Body of pancreas (tissue), 4 donors: ENCODE measurements at regions not wholly inside any gene's neighbourhood (a gene's known extent, or its start where the extent isn't known, plus 50 kb on each side); places are given as distances from the start of the nearest gene placed in this dataset.

Experiments used
- ATAC-seq: fragments of 150-250 bp; one replicate; pipeline ENCODE4 v1.9.1; 2016
- DNase-seq, 4 donors: peaks; one replicate each; pipeline ENCODE4 v3.0.0-alpha.2; 2019
- H3K27ac ChIP-seq, 4 donors: fragments of 200-600 bp; sonication (generic); 1 replicate in 3 of 4; 2 replicates in 1 of 4; pipeline versions ENCODE4 v1.5.1 to v1.6.1; 2016 to 2019; ENCODE audit warnings: mild to moderate bottlenecking in 1 of 4, mixed read lengths in 1 of 4, moderate library complexity in 1 of 4
- H3K27me3 ChIP-seq, 2 donors: fragments of 200-600 bp; sonication (generic); one replicate each; pipeline ENCODE4 v1.6.0; 2016; ENCODE audit warnings: mild to moderate bottlenecking in 1 of 2
- H3K36me3 ChIP-seq, 2 donors: fragments of 200-600 bp; sonication (generic); replicated peaks in 1 of 2; 2 replicates each; pipeline ENCODE4 v1.5.1; 2016; ENCODE audit warnings: low read depth in 2 of 2; ENCODE audit not compliant: insufficient read depth in 1 of 2
- H3K4me1 ChIP-seq: fragments of 200-600 bp; sonication (generic); one replicate; pipeline ENCODE4 v1.6.0; 2016
- H3K4me3 ChIP-seq, 2 donors: fragments of 200-600 bp; sonication (generic); 1 replicate in 1 of 2; 2 replicates in 1 of 2; pipeline ENCODE4 v1.5.1; 2016 to 2019
- H3K9me3 ChIP-seq, 3 donors: fragments of 200-600 bp; sonication (generic); 1 replicate in 2 of 3; 2 replicates in 1 of 3; pipeline ENCODE4 v1.5.1; 2016
- POLR2A ChIP-seq, 3 donors: fragments of 450-650 bp; IDR thresholded peaks; one replicate each; pipeline ENCODE4 v1.6.1; 2016; ENCODE audit warnings: antibody characterized with exemption in 3 of 3, mild to moderate bottlenecking in 2 of 3
- WGBS, 2 donors: methylation state at CpG; one replicate each; pipeline ENCODE4 v1.1.5; 2017; 5-methylcytosine and 5-hydroxymethylcytosine counted together
- intact Hi-C: fragments of 100-400 bp; cut with DNase I; formaldehyde crosslinking; loops from one replicate; pipeline ENCODE4 v1.15.1; 2023
- TF ChIP-seq, protein P1 (sequence below), 7 experiments: fragments of 450-650 bp in 4 of 7; fragments of 200-600 bp in 3 of 7; sonication (generic) in 3 of 7; IDR thresholded peaks; one replicate each; pipeline ENCODE4 v1.5.1; 2016 to 2019; ENCODE audit warnings: antibody characterized with exemption in 7 of 7

DNA sequence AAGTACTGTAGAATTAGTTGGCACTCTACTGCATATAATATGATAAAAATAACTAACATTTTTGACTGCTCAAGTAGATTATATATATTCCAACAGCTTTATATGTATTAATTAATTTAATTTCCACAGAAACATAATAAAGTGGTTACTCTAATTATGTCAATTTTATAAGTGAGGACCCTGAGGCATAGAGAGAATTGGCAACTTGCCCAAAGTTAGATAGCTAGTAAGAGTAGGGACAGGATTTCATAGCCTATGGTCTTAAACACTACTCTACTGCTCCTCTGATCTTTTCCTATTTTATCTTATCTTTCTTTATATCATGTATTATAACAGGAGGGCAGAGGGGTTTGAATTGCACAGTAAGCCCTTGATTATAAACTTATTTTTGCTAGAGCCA, 418.7 kb upstream of the SGO1 start:
- H3K4me1 ChIP-seq: no peaks in the 10 kb centered on the region
- H3K4me3 ChIP-seq: no peak overlapping the region
- H3K36me3 ChIP-seq: no peaks in the 10 kb centered on the region
- H3K27me3 ChIP-seq: no peaks in the 10 kb centered on the region
- intact Hi-C loops: no loop called here
- DNase-seq (no peak), ATAC-seq (no peak)
- no peaks in the 10 kb centered on the region for H3K9me3 ChIP-seq
- no peak overlapping the region for H3K27ac ChIP-seq
- TF ChIP-seq, protein P1, sequence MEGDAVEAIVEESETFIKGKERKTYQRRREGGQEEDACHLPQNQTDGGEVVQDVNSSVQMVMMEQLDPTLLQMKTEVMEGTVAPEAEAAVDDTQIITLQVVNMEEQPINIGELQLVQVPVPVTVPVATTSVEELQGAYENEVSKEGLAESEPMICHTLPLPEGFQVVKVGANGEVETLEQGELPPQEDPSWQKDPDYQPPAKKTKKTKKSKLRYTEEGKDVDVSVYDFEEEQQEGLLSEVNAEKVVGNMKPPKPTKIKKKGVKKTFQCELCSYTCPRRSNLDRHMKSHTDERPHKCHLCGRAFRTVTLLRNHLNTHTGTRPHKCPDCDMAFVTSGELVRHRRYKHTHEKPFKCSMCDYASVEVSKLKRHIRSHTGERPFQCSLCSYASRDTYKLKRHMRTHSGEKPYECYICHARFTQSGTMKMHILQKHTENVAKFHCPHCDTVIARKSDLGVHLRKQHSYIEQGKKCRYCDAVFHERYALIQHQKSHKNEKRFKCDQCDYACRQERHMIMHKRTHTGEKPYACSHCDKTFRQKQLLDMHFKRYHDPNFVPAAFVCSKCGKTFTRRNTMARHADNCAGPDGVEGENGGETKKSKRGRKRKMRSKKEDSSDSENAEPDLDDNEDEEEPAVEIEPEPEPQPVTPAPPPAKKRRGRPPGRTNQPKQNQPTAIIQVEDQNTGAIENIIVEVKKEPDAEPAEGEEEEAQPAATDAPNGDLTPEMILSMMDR (IDR thresholded peaks at IDR 0.05): no peak
- no peak for TF ChIP-seq POLR2A (IDR thresholded peaks at IDR 0.05)

DNA sequence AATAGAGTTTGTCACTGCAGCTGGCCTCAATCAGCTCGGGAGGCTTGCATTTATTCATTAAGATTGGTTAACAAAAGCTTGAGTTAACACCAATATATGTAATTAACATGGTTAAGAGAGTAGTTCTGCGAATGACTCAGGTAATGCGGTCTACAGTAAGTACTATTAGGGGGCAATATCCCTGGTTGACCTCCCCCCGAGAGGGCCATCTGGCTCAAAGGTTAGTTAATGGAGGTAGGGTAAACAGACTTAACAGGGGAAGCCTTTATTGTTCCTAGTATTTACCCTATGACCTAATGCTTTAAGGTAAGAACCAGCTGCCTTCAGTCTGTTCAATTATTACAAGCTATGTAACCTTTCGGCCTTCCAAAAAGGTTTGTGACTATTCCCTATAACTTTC, 403.3 kb upstream of the SGO1 start:
- H3K4me3 ChIP-seq: no peak overlapping the region
- DNase-seq (no peak), ATAC-seq (no peak)
- no peaks in the 10 kb centered on the region for H3K9me3 ChIP-seq
- intact Hi-C loops: no loop called here
- no peaks in the 10 kb centered on the region for H3K4me1 ChIP-seq
- 81 to 86% methylated on average over 5 of the region's 5 CpGs for WGBS, 2 donors
- H3K36me3 ChIP-seq: no peaks in the 10 kb centered on the region
- TF ChIP-seq, protein P1 (IDR thresholded peaks at IDR 0.05): no peak
- TF ChIP-seq POLR2A (IDR thresholded peaks at IDR 0.05): no peak
- H3K27ac ChIP-seq: no peak overlapping the region
- H3K27me3 ChIP-seq: no peaks in the 10 kb centered on the region

DNA sequence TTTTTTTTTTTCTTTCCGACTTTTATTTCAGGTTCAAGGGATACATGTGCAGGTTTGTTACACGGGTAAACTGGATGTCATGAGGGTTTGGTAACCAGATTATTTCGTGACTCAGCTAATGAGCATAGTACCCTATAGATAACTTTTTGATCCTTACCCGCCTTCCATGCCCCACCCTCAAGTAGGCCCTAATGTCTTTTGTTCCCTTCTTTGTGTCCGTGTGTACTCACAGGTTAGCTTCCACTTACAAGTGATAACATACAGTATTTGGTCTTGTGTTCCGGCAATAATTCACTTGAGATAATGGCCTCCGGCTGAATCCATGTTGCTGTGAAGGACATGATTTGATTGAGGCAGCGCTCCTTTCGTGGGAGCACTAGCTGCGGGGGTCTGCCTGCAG, 402.8 kb upstream of the SGO1 start:
- TF ChIP-seq, protein P1 (IDR thresholded peaks at IDR 0.05): no peak
- no peak for TF ChIP-seq POLR2A (IDR thresholded peaks at IDR 0.05)
- no peak overlapping the region for H3K4me3 ChIP-seq
- intact Hi-C loops: no loop called here
- WGBS, 2 donors: 84 to 87% methylated on average over 10 of the region's 10 CpGs
- ATAC-seq: no peak
- H3K27me3 ChIP-seq: no peaks in the 10 kb centered on the region
- H3K36me3 ChIP-seq: no peaks in the 10 kb centered on the region
- H3K27ac ChIP-seq: no peak overlapping the region
- no peaks in the 10 kb centered on the region for H3K4me1 ChIP-seq
- DNase-seq: no peak
- no peaks in the 10 kb centered on the region for H3K9me3 ChIP-seq

DNA sequence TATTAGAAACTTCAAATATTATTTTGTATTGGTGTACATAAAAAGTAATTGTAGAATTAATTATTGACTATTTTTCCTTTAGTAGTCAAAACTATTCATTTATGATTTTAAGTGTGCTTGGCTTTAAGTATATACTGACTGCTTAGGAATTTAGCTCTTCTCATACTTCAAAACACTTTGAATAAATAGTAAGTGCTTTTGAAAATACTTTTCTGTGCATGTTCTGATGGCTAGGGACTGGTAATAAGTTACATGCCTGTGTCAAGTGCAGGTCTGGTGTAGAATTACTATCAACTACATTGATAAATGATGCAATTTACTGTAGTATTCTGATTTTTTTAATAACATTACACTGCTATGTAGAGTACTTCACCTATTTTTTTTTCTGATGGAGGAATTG, 397.6 kb upstream of the SGO1 start:
- Histone ChIP-seq H3K9me3 (no peaks in the 10 kb centered on the region), H3K36me3 (no peaks in the 10 kb centered on the region), H3K4me3 (no peak overlapping the region), H3K27ac (no peak overlapping the region), H3K27me3 (no peaks in the 10 kb centered on the region), H3K4me1 (no peaks in the 10 kb centered on the region)
- DNase-seq (no peak), ATAC-seq (no peak)
- intact Hi-C loops: no loop called here
- TF ChIP-seq, protein P1 (IDR thresholded peaks at IDR 0.05): no peak
- TF ChIP-seq POLR2A (IDR thresholded peaks at IDR 0.05): no peak

DNA sequence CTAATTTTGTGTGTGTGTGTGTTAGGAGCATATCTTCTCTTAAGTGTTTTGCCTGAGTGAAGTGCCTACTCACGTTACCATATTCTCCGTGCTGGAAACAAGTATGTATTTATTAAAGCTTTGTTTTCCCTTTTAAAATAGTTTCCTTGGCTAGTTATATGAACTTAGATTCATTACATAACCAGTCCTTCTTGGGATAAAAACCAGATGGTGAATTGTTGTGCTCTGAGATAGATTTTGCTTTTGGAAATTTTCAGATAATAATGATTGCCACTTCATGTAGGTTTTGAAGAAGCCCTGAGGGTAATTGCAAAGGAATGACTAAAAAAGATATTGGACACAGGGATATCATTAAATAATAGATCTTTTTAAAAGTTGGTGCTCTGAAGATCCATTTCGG, 390.2 kb upstream of the SGO1 start:
- no peak for TF ChIP-seq POLR2A (IDR thresholded peaks at IDR 0.05)
- TF ChIP-seq, protein P1 (IDR thresholded peaks at IDR 0.05): no peak
- 45 to 61% methylated on average over 3 of the region's 3 CpGs for WGBS, 2 donors
- Histone ChIP-seq H3K27me3 (no peaks in the 10 kb centered on the region), H3K36me3 (no peaks in the 10 kb centered on the region), H3K9me3 (no peaks in the 10 kb centered on the region), H3K27ac (no peak overlapping the region), H3K4me1 (no peaks in the 10 kb centered on the region), H3K4me3 (no peak overlapping the region)
- intact Hi-C loops: no loop called here
- DNase-seq (no peak), ATAC-seq (no peak)
